Fibroblast of mammary gland (primary cell): ENCODE measurements at regions not wholly inside any gene's neighbourhood (a gene's known extent, or its start where the extent isn't known, plus 50 kb on each side); places are given as distances from the start of the nearest gene placed in this dataset.
A peak's percentile ranks its signal among the peaks of the same experiment; 100 is the strongest.
"Not testable (repeated sequence)": the region's sequence is repeated elsewhere in the genome, so short reads cannot be mapped to it uniquely, and the experiment has no call there.

ENCODE experiments used
- DNase-seq: peaks from one replicate; pipeline ENCODE4 v3.0.0-alpha.2; 2010; ENCODE audit warnings: low read depth
- H3K4me3 ChIP-seq: 2 replicates; pipeline ENCODE4 v1.5.1; 2011; ENCODE audit warnings: low read depth, mild to moderate bottlenecking, low read length, moderate library complexity; ENCODE audit not compliant: control insufficient read depth
- CTCF ChIP-seq: conservative IDR thresholded peaks from 2 replicates; pipeline ENCODE4 v1.5.1; 2011; ENCODE audit warnings: low read depth, low read length, inconsistent platforms; ENCODE audit not compliant: control insufficient read depth, insufficient read depth

GRCh38 chr21:15654171-15654570 lies 75.6 kb upstream of the USP25 start:
- no peak for TF ChIP-seq CTCF
- no peak for DNase-seq
- H3K4me3 ChIP-seq = no peak overlapping the region

GRCh38 chr21:15659753-15660422 lies 69.9 kb upstream of the USP25 start:
- no peak for TF ChIP-seq CTCF
- H3K4me3 ChIP-seq = no peak overlapping the region
- peak; percentile 14 for DNase-seq

GRCh38 chr21:15660423-15660804 lies 69.4 kb upstream of the USP25 start:
- no peak for TF ChIP-seq CTCF
- H3K4me3 ChIP-seq = no peak overlapping the region
- DNase-seq = no peak

- no peak for TF ChIP-seq CTCF
- H3K4me3 ChIP-seq = no peak overlapping the region
- peak; percentile 80 for DNase-seq
These were observed 62.8 kb upstream of the USP25 start for GRCh38 chr21:15667010-15667409.

- no peak for TF ChIP-seq CTCF
- H3K4me3 ChIP-seq = no peak overlapping the region
- DNase-seq = no peak
These were observed 62.0 kb upstream of the USP25 start for GRCh38 chr21:15667819-15668218.

GRCh38 chr21:15669247-15669646 lies 60.5 kb upstream of the USP25 start:
- peak; percentile 38 for DNase-seq
- TF ChIP-seq CTCF = no peak
- H3K4me3 ChIP-seq = no peak overlapping the region

- H3K4me3 ChIP-seq = no peak overlapping the region
- TF ChIP-seq CTCF = no peak
- DNase-seq = no peak
These were observed 58.6 kb upstream of the USP25 start for GRCh38 chr21:15671188-15671587.

- not testable (repeated sequence) for DNase-seq, H3K4me3 ChIP-seq
These were observed 57.2 kb upstream of the USP25 start for GRCh38 chr21:15672578-15672977.
